NAMALWA (cell line): ENCODE measurements at regions not wholly inside any gene's neighbourhood (a gene's known extent, or its start where the extent isn't known, plus 50 kb on each side); places are given as distances from the start of the nearest gene placed in this dataset.
A peak's percentile ranks its signal among the peaks of the same experiment; 100 is the strongest.

Source experiments
- DNase-seq: peaks from one replicate; pipeline ENCODE4 v3.0.0-alpha.2; 2015; ENCODE audit warnings: low spot score

- DNase-seq: no peak
Measured at GRCh38 chr10:57168611-57169240, 807.7 kb upstream of the ZWINT start.

GRCh38 chr10:57165671-57166070, 804.6 kb upstream of the ZWINT start:
- no peak for DNase-seq

- no peak for DNase-seq
Measured at GRCh38 chr10:57162231-57162630, 801.2 kb upstream of the ZWINT start.

- no peak for DNase-seq
Measured at GRCh38 chr10:57161157-57161556, 800.1 kb upstream of the ZWINT start.

- DNase-seq: no peak
Measured at GRCh38 chr10:57145548-57145947, 784.5 kb upstream of the ZWINT start.

- DNase-seq: no peak
Measured at GRCh38 chr10:57142925-57143576, 782.0 kb upstream of the ZWINT start.

- DNase-seq: no peak
Measured at GRCh38 chr10:57141708-57142107, 780.6 kb upstream of the ZWINT start.

- DNase-seq: no peak
Measured at GRCh38 chr10:57119684-57120083, 758.6 kb upstream of the ZWINT start.

- DNase-seq: no peak
Measured at GRCh38 chr10:57113545-57113944, 752.5 kb upstream of the ZWINT start.

GRCh38 chr10:57102236-57102635, 741.2 kb upstream of the ZWINT start:
- no peak for DNase-seq

- DNase-seq: no peak
Measured at GRCh38 chr10:57098146-57098545, 737.1 kb upstream of the ZWINT start.

- DNase-seq: no peak
Measured at GRCh38 chr10:57096044-57096443, 735.0 kb upstream of the ZWINT start.

- no peak for DNase-seq
Measured at GRCh38 chr10:57094965-57095364, 733.9 kb upstream of the ZWINT start.

- DNase-seq: no peak
Measured at GRCh38 chr10:57094083-57094482, 733.0 kb upstream of the ZWINT start.

GRCh38 chr10:57053530-57053929, 692.5 kb upstream of the ZWINT start:
- DNase-seq: no peak

GRCh38 chr10:57049096-57049495, 688.0 kb upstream of the ZWINT start:
- DNase-seq: no peak

GRCh38 chr10:57038531-57038930, 677.5 kb upstream of the ZWINT start:
- DNase-seq: no peak

GRCh38 chr10:57035310-57035709, 674.3 kb upstream of the ZWINT start:
- DNase-seq: no peak

GRCh38 chr10:57032301-57032700, 671.2 kb upstream of the ZWINT start:
- DNase-seq: peak; percentile 2

GRCh38 chr10:57031346-57031745, 670.3 kb upstream of the ZWINT start:
- no peak for DNase-seq

- DNase-seq: no peak
Measured at GRCh38 chr10:57026307-57026706, 665.2 kb upstream of the ZWINT start.

GRCh38 chr10:57023626-57024025, 662.6 kb upstream of the ZWINT start:
- no peak for DNase-seq

- DNase-seq: no peak
Measured at GRCh38 chr10:57018452-57018851, 657.4 kb upstream of the ZWINT start.
